ENCODE measurements at regions not wholly inside any gene's neighbourhood (a gene's known extent, or its start where the extent isn't known, plus 50 kb on each side); places are given as distances from the start of the nearest gene placed in this dataset.

- Histone ChIP-seq H3F3A (ENCODE audit: low read depth) (no peaks in the 10 kb centered on the region), H4K20me1 (ENCODE audit: insufficient read depth, low read length, poor library complexity, severe bottlenecking) (no peaks in the 10 kb centered on the region), H2AFZ (ENCODE audit: low read length) (no peak overlapping the region), H3K9me2 (replicated peaks; ENCODE audit: low read depth, low read length) (no peaks in the 10 kb centered on the region), H3K4me1 (ENCODE audit: insufficient read depth, low read length, poor library complexity, severe bottlenecking) (no peaks in the 10 kb centered on the region), H3K36me3 (ENCODE audit: insufficient read depth, low read length) (no peaks in the 10 kb centered on the region), H3K27me3 (ENCODE audit: insufficient read depth, low read length, poor library complexity, severe bottlenecking) (no peaks in the 10 kb centered on the region), H3K79me2 (ENCODE audit: insufficient read depth, low read length) (no peaks in the 10 kb centered on the region), H3K4me3 (ENCODE audit: low read length, poor library complexity, severe bottlenecking) (no peak overlapping the region), H3K4me2 (ENCODE audit: low read depth, low read length, poor library complexity, severe bottlenecking) (no peak overlapping the region), H3K9me3 (ENCODE audit: insufficient read depth, low read depth, low read length) (peaks cover 8% of the 10 kb centered on the region; the same call in 1 of the 2 replicates), H3K9ac (ENCODE audit: low read depth, low read length, poor library complexity, severe bottlenecking) (no peak overlapping the region)
- TF ChIP-seq EZH2phosphoT487 (IDR thresholded peaks at IDR 0.05; ENCODE audit: borderline replicate concordance) (no peak), CTCF (conservative IDR thresholded peaks at IDR 0.05; ENCODE audit: low read length) (no peak)
Observed at GRCh38 chr22:49070501-49070900, 757.2 kb downstream of the BRD1 start.

GRCh38 chr22:49068861-49069500 is 758.7 kb downstream of the BRD1 start:
- Histone ChIP-seq H3K4me2 (ENCODE audit: low read depth, low read length, poor library complexity, severe bottlenecking) (no peak overlapping the region), H3F3A (ENCODE audit: low read depth) (no peaks in the 10 kb centered on the region), H3K9ac (ENCODE audit: low read depth, low read length, poor library complexity, severe bottlenecking) (no peak overlapping the region), H3K79me2 (ENCODE audit: insufficient read depth, low read length) (no peaks in the 10 kb centered on the region), H3K27me3 (ENCODE audit: insufficient read depth, low read length, poor library complexity, severe bottlenecking) (no peaks in the 10 kb centered on the region), H4K20me1 (ENCODE audit: insufficient read depth, low read length, poor library complexity, severe bottlenecking) (no peaks in the 10 kb centered on the region), H3K36me3 (ENCODE audit: insufficient read depth, low read length) (no peaks in the 10 kb centered on the region), H3K4me3 (ENCODE audit: low read length, poor library complexity, severe bottlenecking) (no peak overlapping the region), H3K9me2 (replicated peaks; ENCODE audit: low read depth, low read length) (no peaks in the 10 kb centered on the region), H3K4me1 (ENCODE audit: insufficient read depth, low read length, poor library complexity, severe bottlenecking) (no peaks in the 10 kb centered on the region), H2AFZ (ENCODE audit: low read length) (no peak overlapping the region), H3K9me3 (ENCODE audit: insufficient read depth, low read depth, low read length) (peaks cover 8% of the 10 kb centered on the region; the same call in 1 of the 2 replicates)
- TF ChIP-seq CTCF (conservative IDR thresholded peaks at IDR 0.05; ENCODE audit: low read length) (no peak), EZH2phosphoT487 (IDR thresholded peaks at IDR 0.05; ENCODE audit: borderline replicate concordance) (no peak)

- Histone ChIP-seq H3F3A (ENCODE audit: low read depth) (no peaks in the 10 kb centered on the region), H3K27me3 (ENCODE audit: insufficient read depth, low read length, poor library complexity, severe bottlenecking) (no peaks in the 10 kb centered on the region), H3K36me3 (ENCODE audit: insufficient read depth, low read length) (no peaks in the 10 kb centered on the region), H3K9me2 (replicated peaks; ENCODE audit: low read depth, low read length) (no peaks in the 10 kb centered on the region), H3K4me2 (ENCODE audit: low read depth, low read length, poor library complexity, severe bottlenecking) (no peak overlapping the region), H3K79me2 (ENCODE audit: insufficient read depth, low read length) (no peaks in the 10 kb centered on the region), H3K4me1 (ENCODE audit: insufficient read depth, low read length, poor library complexity, severe bottlenecking) (no peaks in the 10 kb centered on the region), H4K20me1 (ENCODE audit: insufficient read depth, low read length, poor library complexity, severe bottlenecking) (no peaks in the 10 kb centered on the region), H3K9me3 (ENCODE audit: insufficient read depth, low read depth, low read length) (peaks cover 8% of the 10 kb centered on the region; the same call in 1 of the 2 replicates), H3K9ac (ENCODE audit: low read depth, low read length, poor library complexity, severe bottlenecking) (no peak overlapping the region), H3K4me3 (ENCODE audit: low read length, poor library complexity, severe bottlenecking) (no peak overlapping the region), H2AFZ (ENCODE audit: low read length) (no peak overlapping the region)
- TF ChIP-seq EZH2phosphoT487 (IDR thresholded peaks at IDR 0.05; ENCODE audit: borderline replicate concordance) (no peak), CTCF (conservative IDR thresholded peaks at IDR 0.05; ENCODE audit: low read length) (no peak)
Observed at GRCh38 chr22:49067504-49067903, 760.2 kb downstream of the BRD1 start.
